Activated CD4-positive, alpha-beta T cell treated with anti-CD3 and anti-CD28 coated beads, Interleukin-2, amount 50 U/mL, for 48 hours (primary cell): ENCODE measurements at regions not wholly inside any gene's neighbourhood (a gene's known extent, or its start where the extent isn't known, plus 50 kb on each side); places are given as distances from the start of the nearest gene placed in this dataset.
A peak's percentile ranks its signal among the peaks of the same experiment; 100 is the strongest.
"Not testable (repeated sequence)": the region's sequence is repeated elsewhere in the genome, so short reads cannot be mapped to it uniquely, and the experiment has no call there.

Experiments used
- DNase-seq, 2 experiments: peaks; one replicate each; pipeline ENCODE4 v3.0.0-alpha.2; 2020

GRCh38 chr5:57069115-57069835 is 104.6 kb upstream of the GPBP1 start:
- DNase-seq = no peak

GRCh38 chr5:57072218-57072892 is 101.5 kb upstream of the GPBP1 start:
- DNase-seq = no peak

- DNase-seq = no peak
Measured at GRCh38 chr5:57082441-57083067, 91.3 kb upstream of the GPBP1 start.

- no peak for DNase-seq
Measured at GRCh38 chr5:57085306-57086081, 88.4 kb upstream of the GPBP1 start.

GRCh38 chr5:57087947-57088346 is 85.9 kb upstream of the GPBP1 start:
- DNase-seq = not testable (repeated sequence)

- DNase-seq = peak in 1 of 2 experiments; percentile 9
Measured at GRCh38 chr5:57094753-57095683, 78.8 kb upstream of the GPBP1 start.

GRCh38 chr5:57097526-57097925 is 76.3 kb upstream of the GPBP1 start:
- no peak for DNase-seq

- no peak for DNase-seq
Measured at GRCh38 chr5:57102189-57102904, 71.5 kb upstream of the GPBP1 start.

- no peak for DNase-seq
Measured at GRCh38 chr5:57102905-57103255, 71.0 kb upstream of the GPBP1 start.

GRCh38 chr5:57103317-57103907 is 70.4 kb upstream of the GPBP1 start:
- no peak for DNase-seq

- no peak for DNase-seq
Measured at GRCh38 chr5:57106661-57107060, 67.2 kb upstream of the GPBP1 start.

GRCh38 chr5:57111993-57112392 is 61.9 kb upstream of the GPBP1 start:
- DNase-seq = no peak

GRCh38 chr5:57113481-57113880 is 60.4 kb upstream of the GPBP1 start:
- no peak for DNase-seq

- DNase-seq = peak; percentile 33 to 50
Measured at GRCh38 chr5:57117596-57117995, 56.3 kb upstream of the GPBP1 start.

- DNase-seq = no peak
Measured at GRCh38 chr5:57119031-57119430, 54.8 kb upstream of the GPBP1 start.

- DNase-seq = no peak
Measured at GRCh38 chr5:57124014-57124413, 49.8 kb upstream of the GPBP1 start.
